SK-N-SH treated with all-trans-retinoic acid at 6 μM for 48 hours (cell line): ENCODE measurements at regions not wholly inside any gene's neighbourhood (a gene's known extent, or its start where the extent isn't known, plus 50 kb on each side); places are given as distances from the start of the nearest gene placed in this dataset.

Source experiments
- ATAC-seq: fragments of 200-7000 bp; cut with Tn5 transposase; 3 replicates; pipeline ENCODE4 v1.9.1; 2020; ENCODE audit warnings: mild to moderate bottlenecking, moderate library complexity
- ARNTL ChIP-seq: fragments of 450-650 bp; formaldehyde crosslinking; IDR thresholded peaks from 2 replicates; pipeline ENCODE4 v1.5.0; 2020; ENCODE audit warnings: low read depth, mild to moderate bottlenecking, moderate library complexity, borderline replicate concordance
- BACH2 ChIP-seq: fragments of 250-450 bp; sonication (Bioruptor Pico); IDR thresholded peaks from 2 replicates; pipeline ENCODE4 v1.9.0; 2021; ENCODE audit warnings: mild to moderate bottlenecking, borderline replicate concordance
- CREB5 ChIP-seq: fragments of 250-450 bp; sonication (Bioruptor Pico); IDR thresholded peaks from 2 replicates; pipeline ENCODE4 v1.5.1; 2020; ENCODE audit warnings: low read depth, mild to moderate bottlenecking, moderate library complexity
- CSDC2 ChIP-seq: fragments of 250-450 bp; sonication (Bioruptor Pico); IDR thresholded peaks from 2 replicates; pipeline ENCODE4 v1.5.0; 2020; ENCODE audit warnings: mild to moderate bottlenecking, moderate library complexity
- ESRRG ChIP-seq: fragments of 250-450 bp; sonication (Bioruptor Pico); IDR thresholded peaks from 2 replicates; pipeline ENCODE4 v1.6.1; 2021; ENCODE audit warnings: mild to moderate bottlenecking
- GLIS3 ChIP-seq: fragments of 250-450 bp; sonication (Bioruptor Pico); IDR thresholded peaks from 2 replicates; pipeline ENCODE4 v1.5.0; 2020; ENCODE audit warnings: mild to moderate bottlenecking, moderate library complexity
- ISL1 ChIP-seq: fragments of 250-450 bp; sonication (Bioruptor Pico); IDR thresholded peaks from 2 replicates; pipeline ENCODE4 v2.1.2; 2022; ENCODE audit warnings: mild to moderate bottlenecking, moderate library complexity
- POU6F1 ChIP-seq: fragments of 250-450 bp; sonication (Bioruptor Pico); IDR thresholded peaks from 2 replicates; pipeline ENCODE4 v1.8.0; 2021; ENCODE audit warnings: low read depth, mild to moderate bottlenecking, moderate library complexity, borderline replicate concordance
- RARB ChIP-seq: fragments of 250-450 bp; sonication (Bioruptor Pico); IDR thresholded peaks from 2 replicates; pipeline ENCODE4 v1.8.0; 2021; ENCODE audit warnings: mild to moderate bottlenecking, moderate library complexity
- SNAI2 ChIP-seq: fragments of 250-450 bp; sonication (Bioruptor Pico); IDR thresholded peaks from 2 replicates; pipeline ENCODE4 v1.5.0; 2020; ENCODE audit warnings: mild to moderate bottlenecking, moderate library complexity
- TCF4 ChIP-seq: fragments of 250-450 bp; sonication (Bioruptor Pico); IDR thresholded peaks from 2 replicates; pipeline ENCODE4 v1.8.0; 2021; ENCODE audit warnings: mild to moderate bottlenecking, moderate library complexity, borderline replicate concordance
- TOX ChIP-seq: fragments of 250-450 bp; sonication (Bioruptor Pico); IDR thresholded peaks from 2 replicates; pipeline ENCODE4 v1.8.0; 2021; ENCODE audit warnings: mild to moderate bottlenecking, moderate library complexity, borderline replicate concordance
- TSHZ2 ChIP-seq: fragments of 250-450 bp; sonication (Bioruptor Pico); IDR thresholded peaks from 2 replicates; pipeline ENCODE4 v1.5.0; 2020; ENCODE audit warnings: mild to moderate bottlenecking, moderate library complexity
- ZC3H10 ChIP-seq: fragments of 250-450 bp; sonication (Bioruptor Pico); IDR thresholded peaks from 2 replicates; pipeline ENCODE4 v1.5.1; 2021; ENCODE audit warnings: mild to moderate bottlenecking, moderate library complexity
- ZFP3 ChIP-seq: fragments of 250-450 bp; sonication (Bioruptor Pico); IDR thresholded peaks from 2 replicates; pipeline ENCODE4 v1.5.0; 2020; ENCODE audit warnings: mild to moderate bottlenecking, moderate library complexity
- ZNF565 ChIP-seq: fragments of 450-650 bp; formaldehyde crosslinking; conservative IDR thresholded peaks from 2 replicates; pipeline ENCODE4 v1.5.0; 2020; ENCODE audit warnings: low read depth, mild to moderate bottlenecking, moderate library complexity
- TF ChIP-seq, protein P1 (sequence below): fragments of 250-450 bp; sonication (Bioruptor Pico); IDR thresholded peaks from 2 replicates; pipeline ENCODE4 v1.8.0; 2020; ENCODE audit warnings: mild to moderate bottlenecking, moderate library complexity, borderline replicate concordance

- TF ChIP-seq ESRRG (CRISPR knock-in tag) (no peak), ZNF565 (CRISPR knock-in tag) (no peak), POU6F1 (CRISPR knock-in tag) (no peak), CSDC2 (CRISPR knock-in tag) (no peak), SNAI2 (no peak), ISL1 (CRISPR knock-in tag) (no peak), ARNTL (CRISPR knock-in tag) (no peak), RARB (CRISPR knock-in tag) (no peak), TOX (CRISPR knock-in tag) (no peak)
- TF ChIP-seq, protein P1, sequence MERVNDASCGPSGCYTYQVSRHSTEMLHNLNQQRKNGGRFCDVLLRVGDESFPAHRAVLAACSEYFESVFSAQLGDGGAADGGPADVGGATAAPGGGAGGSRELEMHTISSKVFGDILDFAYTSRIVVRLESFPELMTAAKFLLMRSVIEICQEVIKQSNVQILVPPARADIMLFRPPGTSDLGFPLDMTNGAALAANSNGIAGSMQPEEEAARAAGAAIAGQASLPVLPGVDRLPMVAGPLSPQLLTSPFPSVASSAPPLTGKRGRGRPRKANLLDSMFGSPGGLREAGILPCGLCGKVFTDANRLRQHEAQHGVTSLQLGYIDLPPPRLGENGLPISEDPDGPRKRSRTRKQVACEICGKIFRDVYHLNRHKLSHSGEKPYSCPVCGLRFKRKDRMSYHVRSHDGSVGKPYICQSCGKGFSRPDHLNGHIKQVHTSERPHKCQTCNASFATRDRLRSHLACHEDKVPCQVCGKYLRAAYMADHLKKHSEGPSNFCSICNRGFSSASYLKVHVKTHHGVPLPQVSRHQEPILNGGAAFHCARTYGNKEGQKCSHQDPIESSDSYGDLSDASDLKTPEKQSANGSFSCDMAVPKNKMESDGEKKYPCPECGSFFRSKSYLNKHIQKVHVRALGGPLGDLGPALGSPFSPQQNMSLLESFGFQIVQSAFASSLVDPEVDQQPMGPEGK: no peak
- ATAC-seq: no peak
Observed at GRCh38 chrX:39201305-39201990, 400.2 kb downstream of the MID1IP1 start.

- TF ChIP-seq TOX (CRISPR knock-in tag) (no peak), POU6F1 (CRISPR knock-in tag) (no peak), ZFP3 (no peak), ZNF565 (CRISPR knock-in tag) (no peak), TCF4 (CRISPR knock-in tag) (no peak), BACH2 (CRISPR knock-in tag) (no peak), GLIS3 (CRISPR knock-in tag) (no peak), ZC3H10 (CRISPR knock-in tag) (no peak), RARB (CRISPR knock-in tag) (no peak), SNAI2 (no peak)
- TF ChIP-seq, protein P1: no peak
- ATAC-seq: no peak
Observed at GRCh38 chrX:39202641-39203040, 401.4 kb downstream of the MID1IP1 start.

GRCh38 chrX:39203427-39203826, 402.2 kb downstream of the MID1IP1 start:
- TF ChIP-seq ZFP3: no peak
- no peak for TF ChIP-seq CREB5 (CRISPR knock-in tag)
- TF ChIP-seq SNAI2: no peak
- TF ChIP-seq ISL1 (CRISPR knock-in tag): no peak
- TF ChIP-seq TOX (CRISPR knock-in tag): no peak
- no peak for TF ChIP-seq CSDC2 (CRISPR knock-in tag)
- no peak for TF ChIP-seq TSHZ2 (CRISPR knock-in tag)
- TF ChIP-seq, all 23 proteins: peak for 0
- no peak for ATAC-seq
